ENCODE measurements at regions not wholly inside any gene's neighbourhood (a gene's known extent, or its start where the extent isn't known, plus 50 kb on each side); places are given as distances from the start of the nearest gene placed in this dataset.

DNA sequence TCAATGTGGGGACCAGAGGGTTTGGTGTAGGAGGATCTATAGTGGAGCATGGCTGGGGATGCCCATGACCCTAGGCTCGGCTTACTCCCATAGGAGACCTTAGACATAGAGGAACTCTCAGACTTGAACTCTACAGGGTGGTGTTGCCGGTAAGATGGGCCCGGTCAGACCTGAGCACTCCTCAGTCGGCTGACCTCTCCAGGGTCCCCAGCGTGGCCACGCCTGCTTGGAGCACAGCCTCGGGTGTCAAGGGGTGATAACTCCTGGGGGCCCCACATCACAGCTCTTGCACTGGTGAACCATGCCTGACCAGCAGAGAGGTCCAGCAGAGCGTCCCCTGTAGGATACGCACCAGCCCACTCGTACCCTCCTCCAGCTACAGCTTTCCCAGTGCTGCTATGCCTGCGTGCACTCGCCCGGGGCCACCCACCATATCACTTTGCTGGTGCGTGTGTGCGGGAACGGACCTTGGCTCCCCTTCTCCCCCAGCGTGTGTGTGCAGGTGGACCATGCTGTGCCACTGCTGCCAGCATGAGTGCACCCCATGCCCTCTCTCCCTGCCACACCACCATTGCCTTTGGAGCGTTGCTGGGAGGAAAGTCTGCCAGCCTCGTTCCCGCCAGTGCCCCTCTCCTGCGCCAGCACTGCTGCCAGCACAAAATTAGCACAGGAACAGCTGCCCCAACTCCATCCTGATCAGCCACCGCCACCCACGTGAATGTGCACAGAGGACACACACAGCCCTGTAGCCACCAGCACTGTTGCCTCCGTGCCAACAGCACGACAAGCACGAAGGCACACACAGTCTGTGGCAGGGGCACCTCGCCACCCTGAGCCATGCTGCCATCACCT lies 806.6 kb downstream of the GLUD2 start:
- H3K27me3 Mint-ChIP-seq (ENCODE audit: insufficient read depth, unreplicated experiment): no peaks in the 10 kb centered on the region
- POLR2A ChIA-PET: no interaction called here
- TF ChIP-seq, protein P1, sequence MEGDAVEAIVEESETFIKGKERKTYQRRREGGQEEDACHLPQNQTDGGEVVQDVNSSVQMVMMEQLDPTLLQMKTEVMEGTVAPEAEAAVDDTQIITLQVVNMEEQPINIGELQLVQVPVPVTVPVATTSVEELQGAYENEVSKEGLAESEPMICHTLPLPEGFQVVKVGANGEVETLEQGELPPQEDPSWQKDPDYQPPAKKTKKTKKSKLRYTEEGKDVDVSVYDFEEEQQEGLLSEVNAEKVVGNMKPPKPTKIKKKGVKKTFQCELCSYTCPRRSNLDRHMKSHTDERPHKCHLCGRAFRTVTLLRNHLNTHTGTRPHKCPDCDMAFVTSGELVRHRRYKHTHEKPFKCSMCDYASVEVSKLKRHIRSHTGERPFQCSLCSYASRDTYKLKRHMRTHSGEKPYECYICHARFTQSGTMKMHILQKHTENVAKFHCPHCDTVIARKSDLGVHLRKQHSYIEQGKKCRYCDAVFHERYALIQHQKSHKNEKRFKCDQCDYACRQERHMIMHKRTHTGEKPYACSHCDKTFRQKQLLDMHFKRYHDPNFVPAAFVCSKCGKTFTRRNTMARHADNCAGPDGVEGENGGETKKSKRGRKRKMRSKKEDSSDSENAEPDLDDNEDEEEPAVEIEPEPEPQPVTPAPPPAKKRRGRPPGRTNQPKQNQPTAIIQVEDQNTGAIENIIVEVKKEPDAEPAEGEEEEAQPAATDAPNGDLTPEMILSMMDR (IDR thresholded peaks at IDR 0.05; ENCODE audit: insufficient read depth in 1 of 2, low read depth in 1 of 2, low read length in 1 of 2, severe bottlenecking in 1 of 2, unreplicated experiment in 1 of 2): no peak

DNA sequence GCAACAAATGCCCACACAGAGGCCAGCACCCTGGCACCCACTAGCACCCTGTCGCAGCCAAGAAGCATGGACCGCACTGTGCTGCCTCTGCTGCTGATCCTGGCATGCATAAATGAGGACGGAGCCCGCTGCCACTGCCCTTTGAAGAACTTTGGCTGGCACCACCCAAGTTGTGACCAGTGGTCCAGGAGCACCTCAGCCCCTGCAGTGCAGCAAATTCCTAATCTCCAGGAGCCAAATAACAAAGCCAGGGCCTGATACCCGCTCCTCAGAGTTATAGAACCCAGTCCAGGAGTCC lies 807.2 kb downstream of the GLUD2 start:
- H3K27ac Mint-ChIP-seq (ENCODE audit: unreplicated experiment): no peak overlapping the region
- no peaks in the 10 kb centered on the region for H3K36me3 ChIP-seq (ENCODE audit: control insufficient read depth, insufficient read depth, low read length)
- no peaks in the 10 kb centered on the region for H3K36me3 Mint-ChIP-seq (ENCODE audit: insufficient read depth, unreplicated experiment)
- POLR2A ChIA-PET: no interaction called here
- DNase-seq: no peak
- H3K9me3 ChIP-seq: no peaks in the 10 kb centered on the region
- H3K27me3 Mint-ChIP-seq (ENCODE audit: insufficient read depth, unreplicated experiment): no peaks in the 10 kb centered on the region
- no peaks in the 10 kb centered on the region for H3K9me3 Mint-ChIP-seq (ENCODE audit: unreplicated experiment)
- H3K27me3 ChIP-seq (replicated peaks; ENCODE audit: control insufficient read depth, insufficient read depth, low read length): no peaks in the 10 kb centered on the region
- no peaks in the 10 kb centered on the region for H3K4me1 Mint-ChIP-seq (ENCODE audit: low read depth, unreplicated experiment)
- intact Hi-C loops (cut with micrococcal nuclease; ENCODE audit: unreplicated experiment): no loop called here
- H3K4me3 ChIP-seq (ENCODE audit: low read depth, low read length): no peak overlapping the region
- CTCF ChIA-PET: no interaction called here
- no peaks in the 10 kb centered on the region for H3K4me1 ChIP-seq
- TF ChIP-seq, protein P1 (IDR thresholded peaks at IDR 0.05; ENCODE audit: insufficient read depth in 1 of 2, low read depth in 1 of 2, low read length in 1 of 2, severe bottlenecking in 1 of 2, unreplicated experiment in 1 of 2): no peak
- no TSS peak for BruUV-seq (replicated peaks)
- no peak overlapping the region for H3K4me3 Mint-ChIP-seq (ENCODE audit: unreplicated experiment)

More for the DNA sequence above, 806.6 kb downstream of the GLUD2 start:
- Mint-ChIP-seq H3K4me1 (ENCODE audit: low read depth, unreplicated experiment) (no peaks in the 10 kb centered on the region), H3K9me3 (ENCODE audit: unreplicated experiment) (no peaks in the 10 kb centered on the region), H3K27ac (ENCODE audit: unreplicated experiment) (no peak overlapping the region), H3K4me3 (ENCODE audit: unreplicated experiment) (no peak overlapping the region), H3K36me3 (ENCODE audit: insufficient read depth, unreplicated experiment) (no peaks in the 10 kb centered on the region)
- H3K27me3 ChIP-seq (replicated peaks; ENCODE audit: control insufficient read depth, insufficient read depth, low read length): no peaks in the 10 kb centered on the region
- CTCF ChIA-PET: no interaction called here
- H3K4me3 ChIP-seq (ENCODE audit: low read depth, low read length): no peak overlapping the region
- H3K36me3 ChIP-seq (ENCODE audit: control insufficient read depth, insufficient read depth, low read length): no peaks in the 10 kb centered on the region
- no peaks in the 10 kb centered on the region for H3K4me1 ChIP-seq
- no TSS peak for BruUV-seq (replicated peaks)
- no peaks in the 10 kb centered on the region for H3K9me3 ChIP-seq
- intact Hi-C loops (cut with micrococcal nuclease; ENCODE audit: unreplicated experiment): no loop called here
- no peak for DNase-seq

DNA sequence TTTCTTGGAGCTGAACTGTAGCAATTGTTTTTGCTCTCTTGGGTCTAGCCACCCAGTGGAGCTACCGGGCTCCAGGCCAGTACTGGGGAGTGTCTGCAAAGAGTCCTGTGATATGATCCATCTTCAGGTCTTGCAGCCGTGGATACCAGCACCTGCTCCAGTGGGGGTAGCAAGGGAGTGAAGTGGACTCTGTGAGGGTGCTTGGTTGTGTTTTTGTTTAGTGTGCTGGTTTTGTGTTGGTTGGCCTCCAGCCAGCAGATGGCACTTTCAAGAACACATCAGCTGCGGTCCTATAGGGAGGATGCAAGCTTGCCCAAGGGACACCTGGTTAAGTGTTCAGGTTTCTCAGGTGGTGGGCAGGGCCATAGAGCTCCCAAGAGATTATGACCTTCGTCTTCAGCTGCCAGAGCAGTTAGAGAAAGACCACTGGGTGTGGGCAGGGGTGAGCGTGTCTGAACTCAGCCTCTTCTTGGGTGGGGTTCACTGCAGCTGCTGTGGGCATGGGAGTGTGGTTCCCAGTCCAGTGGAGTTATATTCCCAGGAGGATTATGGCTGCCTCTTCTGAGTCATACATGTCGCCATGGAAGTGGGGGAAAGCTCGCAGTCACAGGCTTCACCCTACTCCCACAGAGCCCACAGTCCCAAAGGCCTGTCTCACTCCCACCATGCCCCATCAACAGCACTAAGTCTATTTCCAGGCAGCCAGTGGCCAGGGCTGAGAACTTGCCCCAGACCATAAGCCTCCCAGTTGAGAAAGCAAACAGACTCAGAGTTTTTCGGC lies 811.6 kb downstream of the GLUD2 start:
- TF ChIP-seq, protein P1 (IDR thresholded peaks at IDR 0.05; ENCODE audit: insufficient read depth in 1 of 2, low read depth in 1 of 2, low read length in 1 of 2, severe bottlenecking in 1 of 2, unreplicated experiment in 1 of 2): no peak
- Histone ChIP-seq H3K27me3 (replicated peaks; ENCODE audit: control insufficient read depth, insufficient read depth, low read length) (no peaks in the 10 kb centered on the region), H3K4me1 (no peaks in the 10 kb centered on the region), H3K9me3 (no peaks in the 10 kb centered on the region), H3K36me3 (ENCODE audit: control insufficient read depth, insufficient read depth, low read length) (no peaks in the 10 kb centered on the region), H3K4me3 (ENCODE audit: low read depth, low read length) (no peak overlapping the region)
- Mint-ChIP-seq H3K4me3 (ENCODE audit: unreplicated experiment) (no peak overlapping the region), H3K4me1 (ENCODE audit: low read depth, unreplicated experiment) (no peaks in the 10 kb centered on the region), H3K27ac (ENCODE audit: unreplicated experiment) (no peak overlapping the region), H3K9me3 (ENCODE audit: unreplicated experiment) (no peaks in the 10 kb centered on the region), H3K36me3 (ENCODE audit: insufficient read depth, unreplicated experiment) (no peaks in the 10 kb centered on the region), H3K27me3 (ENCODE audit: insufficient read depth, unreplicated experiment) (no peaks in the 10 kb centered on the region)
- ChIA-PET CTCF (no interaction called here), POLR2A (no interaction called here)
- BruUV-seq (replicated peaks): no TSS peak
- intact Hi-C loops (cut with micrococcal nuclease; ENCODE audit: unreplicated experiment): no loop called here
- DNase-seq: no peak

All from Caco-2 (cell line).